ENCODE measurements at regions not wholly inside any gene's neighbourhood (a gene's known extent, or its start where the extent isn't known, plus 50 kb on each side); places are given as distances from the start of the nearest gene placed in this dataset.

DNA sequence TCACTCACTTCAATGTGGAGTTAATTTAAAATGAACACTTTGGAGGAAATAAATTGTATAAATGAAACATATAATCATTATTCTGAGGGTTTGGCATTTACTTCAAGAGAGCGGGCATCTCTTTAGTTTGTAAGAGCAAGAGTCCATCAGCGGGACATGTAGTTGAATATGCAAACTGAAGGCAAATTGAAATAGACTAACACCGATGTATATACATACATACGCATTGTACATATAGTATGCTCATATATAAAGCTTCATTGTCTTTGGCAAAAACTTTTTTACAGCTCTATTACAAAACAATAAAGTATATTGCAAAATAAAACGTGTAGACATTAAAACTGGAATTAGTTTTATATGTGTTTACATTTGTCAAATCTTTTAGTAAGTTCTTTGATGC, 328.9 kb downstream of the LTN1 start:
- CTCF ChIA-PET = no interaction called here
- Mint-ChIP-seq H3K4me1 (ENCODE audit: insufficient read depth, unreplicated experiment) (no peaks in the 10 kb centered on the region), H3K9me3 (ENCODE audit: unreplicated experiment) (no peaks in the 10 kb centered on the region), H3K27ac (ENCODE audit: low read depth, unreplicated experiment) (no peak overlapping the region), H3K4me3 (ENCODE audit: unreplicated experiment) (no peak overlapping the region), H3K36me3 (ENCODE audit: insufficient read depth, unreplicated experiment) (no peaks in the 10 kb centered on the region), H3K27me3 (ENCODE audit: insufficient read depth, unreplicated experiment) (no peaks in the 10 kb centered on the region)
- POLR2A ChIA-PET = no interaction called here
- intact Hi-C loops (cut with micrococcal nuclease) = no loop called here
- no TSS peak for BruUV-seq (replicated peaks)
- no peak for DNase-seq (ENCODE audit: unreplicated experiment)
- TF ChIP-seq, protein P1, sequence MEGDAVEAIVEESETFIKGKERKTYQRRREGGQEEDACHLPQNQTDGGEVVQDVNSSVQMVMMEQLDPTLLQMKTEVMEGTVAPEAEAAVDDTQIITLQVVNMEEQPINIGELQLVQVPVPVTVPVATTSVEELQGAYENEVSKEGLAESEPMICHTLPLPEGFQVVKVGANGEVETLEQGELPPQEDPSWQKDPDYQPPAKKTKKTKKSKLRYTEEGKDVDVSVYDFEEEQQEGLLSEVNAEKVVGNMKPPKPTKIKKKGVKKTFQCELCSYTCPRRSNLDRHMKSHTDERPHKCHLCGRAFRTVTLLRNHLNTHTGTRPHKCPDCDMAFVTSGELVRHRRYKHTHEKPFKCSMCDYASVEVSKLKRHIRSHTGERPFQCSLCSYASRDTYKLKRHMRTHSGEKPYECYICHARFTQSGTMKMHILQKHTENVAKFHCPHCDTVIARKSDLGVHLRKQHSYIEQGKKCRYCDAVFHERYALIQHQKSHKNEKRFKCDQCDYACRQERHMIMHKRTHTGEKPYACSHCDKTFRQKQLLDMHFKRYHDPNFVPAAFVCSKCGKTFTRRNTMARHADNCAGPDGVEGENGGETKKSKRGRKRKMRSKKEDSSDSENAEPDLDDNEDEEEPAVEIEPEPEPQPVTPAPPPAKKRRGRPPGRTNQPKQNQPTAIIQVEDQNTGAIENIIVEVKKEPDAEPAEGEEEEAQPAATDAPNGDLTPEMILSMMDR (IDR thresholded peaks at IDR 0.05; ENCODE audit: unreplicated experiment) = no peak

DNA sequence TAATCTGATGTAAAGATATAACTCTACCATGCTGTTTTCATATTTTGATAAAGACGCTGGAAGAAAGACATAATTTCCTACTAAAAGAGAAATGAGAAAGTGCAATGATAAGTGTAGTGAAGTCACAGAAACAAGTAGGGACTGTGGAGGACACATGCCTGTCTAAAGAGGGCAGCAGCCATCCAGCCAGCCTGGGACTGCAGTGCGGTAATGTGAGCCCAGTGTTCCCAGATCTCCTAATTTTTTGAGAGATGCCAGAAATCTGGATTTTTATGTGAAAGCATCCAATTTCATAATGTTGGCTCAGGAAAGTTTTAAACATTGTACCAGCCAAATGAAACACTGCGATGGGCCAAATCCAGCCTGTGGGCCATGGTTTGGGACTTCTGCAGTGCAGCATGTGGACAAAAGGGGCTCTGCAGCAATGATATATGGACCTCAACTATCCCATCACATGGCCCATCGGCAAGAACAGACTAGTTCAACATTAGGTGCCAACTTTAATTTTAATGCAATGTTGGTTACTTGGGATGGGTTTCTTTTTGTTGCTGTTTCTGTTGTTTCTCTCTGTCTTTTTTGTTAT, 329.5 kb downstream of the LTN1 start:
- Mint-ChIP-seq H3K4me1 (ENCODE audit: insufficient read depth, unreplicated experiment) (no peaks in the 10 kb centered on the region), H3K36me3 (ENCODE audit: insufficient read depth, unreplicated experiment) (no peaks in the 10 kb centered on the region), H3K9me3 (ENCODE audit: unreplicated experiment) (no peaks in the 10 kb centered on the region), H3K27ac (ENCODE audit: low read depth, unreplicated experiment) (no peak overlapping the region), H3K27me3 (ENCODE audit: insufficient read depth, unreplicated experiment) (no peaks in the 10 kb centered on the region), H3K4me3 (ENCODE audit: unreplicated experiment) (no peak overlapping the region)
- TF ChIP-seq, protein P1 (IDR thresholded peaks at IDR 0.05; ENCODE audit: unreplicated experiment) = no peak
- BruUV-seq (replicated peaks) = no TSS peak
- no peak for DNase-seq (ENCODE audit: unreplicated experiment)
- ChIA-PET CTCF (no interaction called here), POLR2A (no interaction called here)
- intact Hi-C loops (cut with micrococcal nuclease) = no loop called here

DNA sequence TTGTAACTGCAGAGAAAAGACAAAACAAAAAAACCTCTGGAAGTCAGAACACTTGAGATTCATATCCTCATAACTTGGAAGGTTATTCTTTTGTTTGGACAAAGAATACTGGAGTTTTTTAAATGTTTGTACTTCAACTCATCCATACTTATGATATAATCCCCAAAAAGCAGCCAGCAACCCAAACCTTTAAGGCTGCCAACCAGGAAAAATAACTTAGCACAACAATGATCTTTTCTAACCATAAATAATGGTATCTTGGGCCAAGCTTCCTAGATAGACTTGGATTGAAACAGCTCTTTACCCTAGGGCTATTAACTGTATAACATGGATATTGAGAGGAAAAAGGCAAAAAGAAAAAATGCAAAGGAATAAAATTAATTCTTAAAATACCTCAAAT, 335.1 kb downstream of the LTN1 start:
- POLR2A ChIA-PET = interaction anchor here (1.2 kb wide), 1 partner anchor 30 kb away, joined by 3 read pairs; no protein-coding TSS in a partner anchor

DNA sequence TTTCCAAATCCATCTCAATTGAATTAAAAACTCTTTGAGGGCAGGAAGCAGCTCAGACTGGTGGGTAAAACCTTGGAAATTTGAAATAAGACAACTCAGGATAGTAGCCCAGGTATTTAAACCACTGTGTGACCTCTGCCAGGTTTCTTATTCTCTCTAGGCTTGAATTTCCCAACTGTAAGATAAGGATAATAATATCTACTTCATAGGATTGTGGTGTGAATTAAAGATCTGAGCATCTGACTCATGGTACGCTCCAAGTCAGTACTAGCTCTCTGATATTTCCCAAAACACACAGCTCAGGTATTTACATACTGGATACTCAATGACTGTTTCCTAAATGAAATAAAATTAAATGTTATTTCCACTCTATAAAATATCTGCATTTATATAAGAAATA, 337.2 kb downstream of the LTN1 start:
- Mint-ChIP-seq H3K36me3 (ENCODE audit: insufficient read depth, unreplicated experiment) (no peaks in the 10 kb centered on the region), H3K27me3 (ENCODE audit: insufficient read depth, unreplicated experiment) (no peaks in the 10 kb centered on the region), H3K4me3 (ENCODE audit: unreplicated experiment) (no peak overlapping the region), H3K4me1 (ENCODE audit: insufficient read depth, unreplicated experiment) (no peaks in the 10 kb centered on the region), H3K27ac (ENCODE audit: low read depth, unreplicated experiment) (no peak overlapping the region), H3K9me3 (ENCODE audit: unreplicated experiment) (no peaks in the 10 kb centered on the region)
- ChIA-PET CTCF (no interaction called here), POLR2A (interaction anchor here (0.6 kb wide), 1 partner anchor 20 kb away, joined by 3 read pairs; no protein-coding TSS in a partner anchor)
- no peak for DNase-seq (ENCODE audit: unreplicated experiment)
- intact Hi-C loops (cut with micrococcal nuclease) = no loop called here
- TF ChIP-seq, protein P1 (IDR thresholded peaks at IDR 0.05; ENCODE audit: unreplicated experiment) = no peak
- BruUV-seq (replicated peaks) = no TSS peak

More for the DNA sequence above, 335.1 kb downstream of the LTN1 start:
- intact Hi-C loops (cut with micrococcal nuclease) = no loop called here
- TF ChIP-seq, protein P1 (IDR thresholded peaks at IDR 0.05; ENCODE audit: unreplicated experiment) = no peak
- no peaks in the 10 kb centered on the region for H3K27me3 Mint-ChIP-seq (ENCODE audit: insufficient read depth, unreplicated experiment)
- H3K9me3 Mint-ChIP-seq (ENCODE audit: unreplicated experiment) = no peaks in the 10 kb centered on the region
- H3K4me1 Mint-ChIP-seq (ENCODE audit: insufficient read depth, unreplicated experiment) = no peaks in the 10 kb centered on the region
- no TSS peak for BruUV-seq (replicated peaks)
- no peaks in the 10 kb centered on the region for H3K36me3 Mint-ChIP-seq (ENCODE audit: insufficient read depth, unreplicated experiment)
- DNase-seq (ENCODE audit: unreplicated experiment) = no peak
- H3K4me3 Mint-ChIP-seq (ENCODE audit: unreplicated experiment) = no peak overlapping the region
- H3K27ac Mint-ChIP-seq (ENCODE audit: low read depth, unreplicated experiment) = no peak overlapping the region
- CTCF ChIA-PET = interaction anchor here (1.6 kb wide), 1 partner anchor 88 kb away, joined by 4 read pairs; no protein-coding TSS in a partner anchor

Data from MCF 10A (cell line).